SK-N-MC (cell line): ENCODE measurements at regions not wholly inside any gene's neighbourhood (a gene's known extent, or its start where the extent isn't known, plus 50 kb on each side); places are given as distances from the start of the nearest gene placed in this dataset.

Experiments
- EZH2 ChIP-seq: fragments of 200-600 bp; sonication (generic); IDR thresholded peaks from one replicate; pipeline ENCODE4 v1.6.1; 2017; ENCODE audit warnings: antibody characterized with exemption
- POLR2AphosphoS5 ChIP-seq: IDR thresholded peaks from 2 replicates; pipeline ENCODE4 v1.6.1; 2012; ENCODE audit warnings: mild to moderate bottlenecking, low read depth, low read length, borderline replicate concordance

DNA sequence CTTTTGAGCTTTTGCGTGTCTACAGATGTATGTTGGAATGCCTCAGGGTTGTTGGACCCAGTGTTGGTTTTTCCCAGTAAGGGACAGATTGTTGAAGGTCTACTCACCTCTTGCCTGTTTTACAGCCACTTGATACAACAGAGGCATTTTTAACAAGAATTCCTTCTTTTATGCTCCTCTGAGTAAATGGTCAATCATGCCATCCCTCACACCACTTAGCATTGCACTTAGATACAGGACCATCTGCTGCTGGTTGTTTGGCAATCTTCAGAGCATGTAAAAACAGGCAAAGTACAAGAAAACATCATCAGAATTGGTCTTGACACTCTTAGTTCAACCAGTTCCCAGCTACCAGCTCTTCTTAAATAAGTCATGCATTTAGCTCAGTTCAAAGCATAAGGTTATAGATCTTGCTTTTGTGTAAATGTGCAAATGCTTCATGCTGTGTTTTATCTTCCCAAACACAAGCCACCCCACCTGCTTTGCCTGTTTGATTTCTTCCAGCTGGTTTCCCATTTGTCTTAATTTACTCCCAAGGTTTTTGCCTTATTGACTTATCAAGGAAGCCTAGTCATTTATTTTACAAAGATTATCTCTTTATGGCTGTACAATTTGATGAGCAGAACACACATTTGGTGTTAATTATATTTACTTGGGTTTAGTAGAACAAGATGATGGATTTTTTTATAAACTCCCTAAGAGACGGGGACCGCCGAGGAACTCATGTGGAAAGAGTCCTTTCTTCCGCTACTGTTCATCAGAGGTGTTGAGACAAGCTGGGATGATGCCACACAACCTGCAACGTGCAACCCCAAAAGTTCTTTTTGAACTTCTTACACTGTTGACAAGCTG lies 136.6 kb downstream of the AHR start:
- TF ChIP-seq POLR2AphosphoS5 (no peak), EZH2 (no peak)
